GM12874 (cell line): ENCODE measurements at regions not wholly inside any gene's neighbourhood (a gene's known extent, or its start where the extent isn't known, plus 50 kb on each side); places are given as distances from the start of the nearest gene placed in this dataset.

Experiments
- TF ChIP-seq, protein P1 (sequence below): IDR thresholded peaks from 2 replicates; pipeline ENCODE4 v1.5.1; 2011; ENCODE audit warnings: low read depth, mild to moderate bottlenecking, control low read depth, low read length, moderate library complexity; ENCODE audit not compliant: insufficient read depth

DNA sequence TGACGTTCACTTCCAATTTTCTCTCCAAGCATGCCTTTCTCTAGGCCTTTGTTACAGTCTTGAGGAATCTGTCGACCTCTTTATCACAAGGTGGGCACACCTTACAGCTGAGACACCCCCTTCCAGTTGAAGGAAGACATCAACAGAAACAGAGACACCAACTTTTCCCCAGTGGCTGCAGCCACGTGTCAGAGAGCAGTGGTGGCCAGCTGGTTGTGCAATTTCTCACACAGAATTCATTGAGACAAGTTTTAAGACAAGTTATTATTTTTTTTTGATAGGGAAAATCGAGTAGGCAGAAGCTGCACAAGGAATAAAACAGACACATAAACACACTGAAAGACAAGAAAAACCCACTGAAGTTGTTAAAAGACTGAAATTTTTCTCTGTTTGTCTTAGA is 436.7 kb upstream of the MDFIC2 start:
- TF ChIP-seq, protein P1, sequence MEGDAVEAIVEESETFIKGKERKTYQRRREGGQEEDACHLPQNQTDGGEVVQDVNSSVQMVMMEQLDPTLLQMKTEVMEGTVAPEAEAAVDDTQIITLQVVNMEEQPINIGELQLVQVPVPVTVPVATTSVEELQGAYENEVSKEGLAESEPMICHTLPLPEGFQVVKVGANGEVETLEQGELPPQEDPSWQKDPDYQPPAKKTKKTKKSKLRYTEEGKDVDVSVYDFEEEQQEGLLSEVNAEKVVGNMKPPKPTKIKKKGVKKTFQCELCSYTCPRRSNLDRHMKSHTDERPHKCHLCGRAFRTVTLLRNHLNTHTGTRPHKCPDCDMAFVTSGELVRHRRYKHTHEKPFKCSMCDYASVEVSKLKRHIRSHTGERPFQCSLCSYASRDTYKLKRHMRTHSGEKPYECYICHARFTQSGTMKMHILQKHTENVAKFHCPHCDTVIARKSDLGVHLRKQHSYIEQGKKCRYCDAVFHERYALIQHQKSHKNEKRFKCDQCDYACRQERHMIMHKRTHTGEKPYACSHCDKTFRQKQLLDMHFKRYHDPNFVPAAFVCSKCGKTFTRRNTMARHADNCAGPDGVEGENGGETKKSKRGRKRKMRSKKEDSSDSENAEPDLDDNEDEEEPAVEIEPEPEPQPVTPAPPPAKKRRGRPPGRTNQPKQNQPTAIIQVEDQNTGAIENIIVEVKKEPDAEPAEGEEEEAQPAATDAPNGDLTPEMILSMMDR, result no peak

DNA sequence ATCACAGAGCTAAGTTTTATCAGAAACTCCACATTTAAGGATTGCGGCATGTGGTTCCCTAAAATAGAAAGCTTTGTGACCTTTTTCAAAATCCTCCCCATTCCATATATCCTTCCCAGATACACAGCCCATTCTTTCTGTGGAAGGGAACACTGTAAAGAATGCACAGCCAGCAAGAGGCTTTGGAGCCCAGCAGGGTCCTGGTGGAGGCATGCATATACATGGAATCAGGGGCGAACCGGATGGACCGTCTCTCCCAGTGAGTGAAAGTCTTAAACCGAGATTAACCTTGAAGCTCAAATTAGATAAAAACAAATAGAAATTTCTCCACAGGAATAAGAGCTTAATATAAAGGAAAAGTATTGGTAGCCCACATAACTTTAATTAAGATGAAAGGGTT is 436.2 kb upstream of the MDFIC2 start:
- TF ChIP-seq, protein P1, result no peak

DNA sequence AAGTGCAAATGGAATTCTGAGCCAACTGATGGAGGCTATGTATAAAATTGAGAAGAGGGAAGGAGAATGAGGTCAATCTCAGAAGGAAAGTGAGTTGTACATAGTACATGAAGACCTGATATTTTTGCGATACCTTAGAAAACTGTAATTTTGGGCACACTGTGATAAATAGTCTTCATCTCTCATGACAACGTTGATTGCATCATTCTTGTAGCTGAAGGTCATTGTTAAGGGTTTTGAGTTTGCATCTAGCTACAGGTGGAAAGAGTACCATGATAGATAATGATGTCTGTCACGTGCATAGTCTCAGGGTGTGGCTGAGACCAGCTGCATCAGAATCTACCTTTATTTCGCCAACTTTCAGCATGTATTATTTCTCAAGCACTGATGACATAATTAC is 435.4 kb upstream of the MDFIC2 start:
- TF ChIP-seq, protein P1, result no peak

DNA sequence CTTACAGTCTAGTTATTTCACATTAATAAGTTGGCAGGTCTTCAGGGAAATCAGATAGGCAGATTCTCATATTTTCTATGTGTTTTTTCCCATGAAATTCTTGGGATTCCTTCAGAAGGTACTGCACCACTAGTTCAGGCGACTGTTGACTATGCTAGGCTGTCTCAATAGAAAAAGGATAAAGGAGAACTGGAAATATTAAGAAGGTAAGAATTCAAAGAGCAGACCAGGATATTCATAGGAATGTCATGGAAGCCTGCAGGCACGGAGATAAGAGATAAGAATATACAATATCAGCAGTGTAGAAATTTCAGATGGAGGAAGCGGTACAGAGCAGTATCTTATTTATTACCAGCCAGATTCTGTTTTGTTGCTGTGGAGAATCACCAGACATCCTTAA is 432.1 kb upstream of the MDFIC2 start:
- TF ChIP-seq, protein P1, result no peak

DNA sequence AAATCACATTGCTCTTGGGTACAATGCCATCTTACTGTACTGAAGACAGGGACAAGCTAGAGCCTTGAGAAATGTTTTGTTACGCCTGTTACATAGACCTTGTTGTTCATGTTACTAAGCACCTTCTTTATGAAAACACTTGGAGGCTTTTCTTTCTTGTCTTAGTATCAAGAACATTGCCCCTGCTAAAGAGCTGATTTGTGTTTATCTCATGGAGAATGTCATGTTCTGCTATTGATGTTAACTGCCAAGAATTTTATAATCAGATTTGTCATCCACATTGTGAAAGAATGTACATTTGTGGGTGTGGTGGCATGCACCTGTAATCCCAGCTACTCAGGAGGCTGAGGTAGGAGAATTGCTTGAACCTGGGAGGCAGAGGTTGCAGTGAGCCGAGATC is 431.3 kb upstream of the MDFIC2 start:
- TF ChIP-seq, protein P1, result no peak

DNA sequence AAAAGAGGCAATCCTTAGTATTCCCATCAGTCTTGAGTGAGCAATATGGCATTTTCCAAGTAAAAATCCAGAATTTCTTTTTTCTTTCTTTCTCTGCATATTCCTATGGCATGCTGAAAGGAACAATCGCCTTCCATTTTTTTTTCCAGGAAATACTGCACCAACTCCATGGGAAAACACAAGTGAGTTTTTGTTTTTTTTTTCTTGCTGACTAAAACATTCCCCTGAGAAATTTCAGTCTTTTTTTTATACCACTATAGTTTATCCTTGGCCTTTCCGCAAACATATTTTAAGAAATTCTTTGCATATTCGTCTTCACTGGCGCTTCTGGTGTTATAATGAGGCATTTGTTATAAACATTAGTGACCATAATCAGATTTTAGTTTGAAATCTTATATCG is 429.6 kb upstream of the MDFIC2 start:
- TF ChIP-seq, protein P1, result no peak

DNA sequence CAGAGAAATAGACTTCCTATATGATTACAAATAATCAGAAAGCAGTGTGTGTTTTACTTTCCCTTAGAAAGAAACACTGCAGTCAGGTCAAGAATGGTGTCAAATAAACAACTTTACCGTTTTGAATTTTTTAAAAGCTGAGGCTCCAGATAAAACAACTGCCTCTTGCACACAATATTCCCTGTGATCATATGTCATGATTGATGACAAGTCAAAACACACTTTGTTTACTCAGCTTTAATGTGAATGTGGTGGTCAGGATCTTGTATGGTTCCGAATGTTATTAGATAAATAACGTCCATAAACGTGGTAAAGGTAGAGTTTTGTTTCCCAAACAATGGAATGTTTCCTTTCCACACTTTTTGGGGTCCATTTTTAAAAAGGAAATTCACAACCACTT is 428.4 kb upstream of the MDFIC2 start:
- TF ChIP-seq, protein P1, result no peak

DNA sequence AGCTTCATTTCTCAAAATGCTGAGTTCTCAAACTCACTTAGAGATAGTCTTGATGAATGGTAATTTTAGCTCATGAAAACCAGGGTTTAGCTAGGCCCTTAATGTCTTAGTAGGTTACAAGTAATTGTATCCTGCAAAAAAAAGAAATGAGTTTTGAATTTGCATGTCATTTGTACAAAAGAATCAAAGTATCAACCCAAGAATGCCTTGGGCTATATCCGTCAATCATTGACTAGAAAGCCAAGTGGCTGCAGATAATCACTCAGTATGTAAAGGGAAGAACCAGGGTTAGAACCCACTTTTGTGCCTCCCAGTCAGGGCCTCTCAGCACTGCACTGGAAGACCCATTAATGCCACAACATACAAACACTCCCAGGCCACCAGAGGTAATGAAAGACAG is 427.6 kb upstream of the MDFIC2 start:
- TF ChIP-seq, protein P1, result no peak
